Ectodermal cell (in vitro differentiated cells): ENCODE measurements at regions not wholly inside any gene's neighbourhood (a gene's known extent, or its start where the extent isn't known, plus 50 kb on each side); places are given as distances from the start of the nearest gene placed in this dataset.

ENCODE experiments used
- H3K27ac ChIP-seq: 2 replicates; pipeline ENCODE4 v1.7.0; 2013; ENCODE audit warnings: mild to moderate bottlenecking, low read depth, low read length; ENCODE audit not compliant: insufficient read depth, poor library complexity, severe bottlenecking
- H3K27me3 ChIP-seq: 2 replicates; pipeline ENCODE4 v1.7.0; 2013; ENCODE audit warnings: mild to moderate bottlenecking, low read length; ENCODE audit not compliant: insufficient read depth, control insufficient read depth, poor library complexity, severe bottlenecking
- H3K36me3 ChIP-seq: one replicate; pipeline ENCODE4 v1.7.0; 2013; ENCODE audit warnings: low read length; ENCODE audit not compliant: control insufficient read depth, insufficient read depth
- H3K4me1 ChIP-seq: one replicate; pipeline ENCODE4 v1.7.0; 2013; ENCODE audit warnings: low read length; ENCODE audit not compliant: control insufficient read depth, insufficient read depth
- H3K4me3 ChIP-seq: 2 replicates; pipeline ENCODE4 v1.7.0; 2013; ENCODE audit warnings: low read depth, low read length, control low read depth; ENCODE audit not compliant: insufficient read depth
- H3K9me3 ChIP-seq: 2 replicates; pipeline ENCODE4 v1.7.0; 2013; ENCODE audit warnings: mild to moderate bottlenecking, low read length, moderate library complexity; ENCODE audit not compliant: control insufficient read depth
- WGBS, 2 experiments: methylation state at CpG; one replicate each; pipeline ENCODE4 v1.1.7; 2013; ENCODE audit warnings: missing lambda C conversion rate in 2 of 2; 5-methylcytosine and 5-hydroxymethylcytosine counted together

- 100% methylated on average over 1 of the region's 1 CpG for WGBS, 2 experiments
- Histone ChIP-seq H3K9me3 (no peaks in the 10 kb centered on the region), H3K27ac (no peak overlapping the region), H3K36me3 (no peaks in the 10 kb centered on the region), H3K4me3 (no peak overlapping the region), H3K4me1 (no peaks in the 10 kb centered on the region), H3K27me3 (no peaks in the 10 kb centered on the region)
Observed at GRCh38 chr2:16442971-16443370, 222.7 kb downstream of the CYRIA start.

- Histone ChIP-seq H3K36me3 (no peaks in the 10 kb centered on the region), H3K27me3 (no peaks in the 10 kb centered on the region), H3K27ac (no peak overlapping the region), H3K9me3 (no peaks in the 10 kb centered on the region), H3K4me1 (no peaks in the 10 kb centered on the region), H3K4me3 (no peak overlapping the region)
- WGBS, 2 experiments, result 93 to 94% methylated on average over 3 of the region's 3 CpGs
Observed at GRCh38 chr2:16441431-16441830, 224.2 kb downstream of the CYRIA start.

GRCh38 chr2:16440898-16441297 is 224.7 kb downstream of the CYRIA start:
- no peaks in the 10 kb centered on the region for H3K27me3 ChIP-seq
- H3K9me3 ChIP-seq, result no peaks in the 10 kb centered on the region
- no peaks in the 10 kb centered on the region for H3K4me1 ChIP-seq
- 90 to 91% methylated on average over 4 of the region's 4 CpGs for WGBS, 2 experiments
- no peak overlapping the region for H3K4me3 ChIP-seq
- H3K27ac ChIP-seq, result no peak overlapping the region
- no peaks in the 10 kb centered on the region for H3K36me3 ChIP-seq

GRCh38 chr2:16438613-16439321 is 226.9 kb downstream of the CYRIA start:
- Histone ChIP-seq H3K4me1 (no peaks in the 10 kb centered on the region), H3K4me3 (no peak overlapping the region), H3K9me3 (no peaks in the 10 kb centered on the region), H3K36me3 (no peaks in the 10 kb centered on the region), H3K27ac (no peak overlapping the region), H3K27me3 (no peaks in the 10 kb centered on the region)
- 92 to 94% methylated on average over 8 of the region's 8 CpGs for WGBS, 2 experiments

- H3K4me1 ChIP-seq, result no peaks in the 10 kb centered on the region
- H3K36me3 ChIP-seq, result no peaks in the 10 kb centered on the region
- no peak overlapping the region for H3K4me3 ChIP-seq
- WGBS, 2 experiments, result 83 to 90% methylated on average over 5 of the region's 5 CpGs
- H3K27ac ChIP-seq, result no peak overlapping the region
- H3K9me3 ChIP-seq, result no peaks in the 10 kb centered on the region
- H3K27me3 ChIP-seq, result no peaks in the 10 kb centered on the region
Observed at GRCh38 chr2:16437189-16437588, 228.4 kb downstream of the CYRIA start.

GRCh38 chr2:16434393-16434792 is 231.2 kb downstream of the CYRIA start:
- no peaks in the 10 kb centered on the region for H3K27me3 ChIP-seq
- no peaks in the 10 kb centered on the region for H3K4me1 ChIP-seq
- no peak overlapping the region for H3K4me3 ChIP-seq
- WGBS, 2 experiments, result 91 to 95% methylated on average over 2 of the region's 2 CpGs
- no peaks in the 10 kb centered on the region for H3K9me3 ChIP-seq
- H3K36me3 ChIP-seq, result no peaks in the 10 kb centered on the region
- H3K27ac ChIP-seq, result no peak overlapping the region

GRCh38 chr2:16430846-16431245 is 234.8 kb downstream of the CYRIA start:
- Histone ChIP-seq H3K36me3 (no peaks in the 10 kb centered on the region), H3K27me3 (no peaks in the 10 kb centered on the region), H3K9me3 (no peaks in the 10 kb centered on the region), H3K27ac (no peak overlapping the region), H3K4me3 (no peak overlapping the region), H3K4me1 (no peaks in the 10 kb centered on the region)
- WGBS, 2 experiments, result 86 to 96% methylated on average over 2 to 3 of the region's 3 CpGs

GRCh38 chr2:16429431-16430145 is 236.0 kb downstream of the CYRIA start:
- H3K27ac ChIP-seq, result no peak overlapping the region
- WGBS, 2 experiments, result 63 to 75% methylated on average over 2 of the region's 2 CpGs
- no peaks in the 10 kb centered on the region for H3K36me3 ChIP-seq
- H3K27me3 ChIP-seq, result no peaks in the 10 kb centered on the region
- no peak overlapping the region for H3K4me3 ChIP-seq
- no peaks in the 10 kb centered on the region for H3K9me3 ChIP-seq
- no peaks in the 10 kb centered on the region for H3K4me1 ChIP-seq

- Histone ChIP-seq H3K9me3 (no peaks in the 10 kb centered on the region), H3K4me3 (no peak overlapping the region), H3K27me3 (no peaks in the 10 kb centered on the region), H3K36me3 (no peaks in the 10 kb centered on the region), H3K27ac (no peak overlapping the region), H3K4me1 (no peaks in the 10 kb centered on the region)
- WGBS, 2 experiments, result 90 to 95% methylated on average over 2 of the region's 2 CpGs
Observed at GRCh38 chr2:16429002-16429401, 236.6 kb downstream of the CYRIA start.

- Histone ChIP-seq H3K36me3 (no peaks in the 10 kb centered on the region), H3K4me3 (no peak overlapping the region), H3K27ac (no peak overlapping the region), H3K9me3 (no peaks in the 10 kb centered on the region), H3K27me3 (no peaks in the 10 kb centered on the region), H3K4me1 (no peaks in the 10 kb centered on the region)
- WGBS, 2 experiments, result 75 to 77% methylated on average over 6 of the region's 6 CpGs
Observed at GRCh38 chr2:16425462-16426336, 239.9 kb downstream of the CYRIA start.
